Ammon's horn (tissue), 1 donor: ENCODE measurements at regions not wholly inside any gene's neighbourhood (a gene's known extent, or its start where the extent isn't known, plus 50 kb on each side); places are given as distances from the start of the nearest gene placed in this dataset.

Source experiments
- DNase-seq: peaks from one replicate; pipeline ENCODE4 v3.0.0-alpha.2; 2016; ENCODE audit warnings: low spot score

- no peak for DNase-seq
Observed at GRCh38 chr10:83367036-83367435, 772.3 kb upstream of the GHITM start.

GRCh38 chr10:83371696-83372490 lies 767.4 kb upstream of the GHITM start:
- DNase-seq = no peak

DNA sequence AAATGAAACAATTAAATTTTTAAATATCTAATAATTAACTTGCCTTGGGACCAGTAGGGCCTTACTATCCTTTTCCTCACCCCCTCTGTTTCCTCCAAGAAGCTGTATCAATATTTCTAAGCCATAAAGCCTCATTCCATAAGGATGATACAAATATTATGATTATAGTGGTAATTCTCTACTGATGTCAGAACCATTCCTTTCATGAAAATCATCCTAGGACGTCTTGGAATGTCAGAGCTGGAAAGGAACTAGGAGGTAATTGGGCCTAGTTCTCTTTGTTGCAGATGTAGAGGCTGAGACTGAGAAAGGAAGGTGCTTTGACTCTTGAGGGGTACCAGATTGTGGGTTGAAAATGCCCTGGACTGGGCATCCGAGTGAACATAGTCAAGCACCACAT lies 766.7 kb upstream of the GHITM start:
- no peak for DNase-seq

DNA sequence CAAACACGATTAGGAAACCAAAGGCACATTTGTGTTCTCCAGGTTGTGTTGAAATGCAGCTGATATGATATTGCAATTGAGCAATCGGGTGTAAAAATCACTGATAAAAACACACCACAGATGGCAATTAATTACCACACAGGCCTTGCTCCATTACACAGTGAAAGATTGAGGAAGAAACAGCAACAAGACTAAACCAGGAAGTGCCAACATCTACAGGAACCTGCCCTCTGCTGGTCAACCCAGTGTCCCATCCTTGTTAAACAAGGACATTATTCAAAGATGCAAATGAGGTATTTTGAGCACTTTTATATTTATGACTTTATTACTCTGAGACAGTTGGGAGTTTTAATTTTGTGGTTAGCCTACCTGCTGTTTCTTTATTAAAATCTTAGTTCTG lies 765.6 kb upstream of the GHITM start:
- DNase-seq = peak; percentile 43

- no peak for DNase-seq
Observed at GRCh38 chr10:83374741-83375140, 764.6 kb upstream of the GHITM start.

DNA sequence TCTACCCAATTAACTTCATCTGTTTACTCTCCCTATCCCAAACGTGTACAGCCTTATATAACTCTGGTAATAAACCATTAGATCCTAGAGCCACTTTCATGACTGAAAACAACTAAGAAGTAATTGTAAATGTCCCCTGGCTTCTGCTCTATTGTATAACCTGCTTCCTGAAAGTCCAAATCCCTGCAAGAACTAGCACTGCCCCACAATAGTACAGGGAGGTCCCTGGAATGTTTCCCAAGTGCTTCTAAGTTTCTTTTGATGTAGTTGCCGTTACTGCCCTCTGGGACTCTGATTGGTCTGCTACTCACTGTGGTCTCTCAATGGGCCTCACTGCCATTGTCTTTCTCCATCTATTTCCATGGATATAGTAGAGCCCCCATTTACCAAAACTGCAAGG lies 764.0 kb upstream of the GHITM start:
- DNase-seq = no peak

GRCh38 chr10:83397806-83398205 lies 741.5 kb upstream of the GHITM start:
- no peak for DNase-seq

DNA sequence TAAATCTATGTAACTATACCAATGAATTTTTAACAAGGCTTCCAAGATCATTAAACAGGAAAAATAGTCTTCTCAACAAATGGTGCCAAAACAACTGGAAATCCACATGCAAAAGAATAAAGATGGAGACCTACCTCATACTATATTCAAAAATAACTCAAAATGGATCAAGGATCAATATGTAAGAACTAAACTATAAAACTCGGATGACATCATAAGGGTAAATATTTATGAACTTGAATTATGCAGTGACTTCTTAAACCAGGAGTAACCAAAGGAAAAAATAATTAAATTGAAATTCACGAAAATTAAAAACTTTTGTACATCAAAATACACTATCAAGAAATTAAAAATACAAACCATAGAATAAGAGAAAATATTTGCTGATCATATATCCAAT lies 728.7 kb upstream of the GHITM start:
- DNase-seq = no peak

- no peak for DNase-seq
Observed at GRCh38 chr10:83425306-83425705, 714.0 kb upstream of the GHITM start.

GRCh38 chr10:83427101-83427500 lies 712.2 kb upstream of the GHITM start:
- DNase-seq = peak; percentile 2

GRCh38 chr10:83432261-83433045 lies 706.9 kb upstream of the GHITM start:
- DNase-seq = no peak

GRCh38 chr10:83433705-83434104 lies 705.6 kb upstream of the GHITM start:
- DNase-seq = no peak

DNA sequence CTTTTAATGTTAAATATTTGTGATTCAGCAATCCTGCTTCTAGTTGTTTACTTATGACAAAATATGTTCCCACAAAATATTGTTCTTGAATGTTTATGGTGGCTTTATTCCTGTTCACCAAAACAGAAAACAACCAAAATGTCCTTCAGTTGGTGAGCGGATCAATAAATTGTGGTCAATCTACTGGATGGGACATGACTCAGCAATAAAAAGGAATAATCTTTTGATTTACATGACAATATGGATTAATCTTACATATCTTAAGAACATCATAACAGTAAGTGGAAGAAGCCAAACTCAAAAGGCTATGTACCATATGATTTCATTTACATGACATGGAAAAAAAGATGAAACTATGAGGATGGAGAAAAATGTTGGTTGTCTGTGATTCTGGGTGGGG lies 691.3 kb upstream of the GHITM start:
- DNase-seq = no peak

DNA sequence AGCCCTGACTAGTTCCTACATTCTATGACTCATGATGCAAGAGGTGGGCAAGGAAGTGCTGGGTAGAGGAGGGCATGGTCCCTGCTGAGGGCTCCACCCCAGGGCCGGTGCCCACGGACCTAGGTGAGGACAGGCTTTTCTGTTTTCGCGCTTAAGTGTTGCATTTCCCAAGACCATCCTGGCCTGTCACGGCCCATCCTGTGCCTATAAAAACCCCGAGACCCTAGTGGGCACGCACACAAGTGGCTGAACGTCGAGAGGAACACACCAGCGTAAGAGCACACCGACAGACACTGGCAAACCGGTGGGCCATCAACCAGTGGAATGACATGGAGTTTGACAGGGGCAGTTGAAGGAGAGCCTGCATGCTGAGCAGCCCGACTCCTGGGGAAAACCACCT lies 680.7 kb upstream of the GHITM start:
- DNase-seq = no peak

GRCh38 chr10:83459124-83459523 lies 680.2 kb upstream of the GHITM start:
- no peak for DNase-seq

- DNase-seq = no peak
Observed at GRCh38 chr10:83469728-83470331, 669.5 kb upstream of the GHITM start.

DNA sequence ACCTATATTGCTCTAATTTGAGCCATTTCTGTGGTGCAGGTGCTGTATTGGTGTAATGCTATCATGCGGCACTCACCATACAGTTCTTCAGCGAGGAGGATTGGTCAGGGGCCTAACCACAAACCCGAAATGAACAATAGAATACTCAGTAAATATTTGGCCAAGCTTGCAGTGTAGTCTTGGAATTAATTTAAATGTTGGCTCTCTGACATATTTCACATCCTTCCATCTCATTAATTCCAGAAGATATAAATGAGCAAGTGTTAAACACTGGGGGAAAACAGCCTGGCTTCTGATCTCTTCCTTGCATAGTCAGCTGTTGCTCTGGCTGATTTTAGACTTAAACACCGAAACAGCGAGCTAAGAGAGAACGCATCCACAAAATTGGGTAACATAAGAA lies 663.1 kb upstream of the GHITM start:
- DNase-seq = no peak

DNA sequence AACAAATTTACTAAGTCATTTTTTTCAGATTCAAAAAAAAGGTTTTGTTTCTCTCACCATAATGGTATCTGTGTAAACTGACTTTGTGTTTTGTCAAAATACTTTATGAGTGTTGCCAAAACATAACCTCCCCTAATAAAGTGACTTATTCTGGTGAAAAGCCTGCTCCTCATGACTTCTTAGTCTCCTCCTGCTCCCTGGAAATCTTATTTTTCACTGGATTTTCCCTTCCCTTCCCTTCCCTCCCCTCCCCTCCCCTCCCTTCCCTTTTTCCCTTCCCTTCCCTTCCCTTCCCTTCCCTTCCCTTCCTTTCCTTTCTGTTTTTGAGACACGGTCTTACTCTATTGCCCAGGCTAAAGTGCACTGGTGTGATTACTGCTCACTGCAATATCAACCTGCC lies 650.1 kb upstream of the GHITM start:
- DNase-seq = no peak

GRCh38 chr10:83492004-83492403 lies 647.3 kb upstream of the GHITM start:
- no peak for DNase-seq

DNA sequence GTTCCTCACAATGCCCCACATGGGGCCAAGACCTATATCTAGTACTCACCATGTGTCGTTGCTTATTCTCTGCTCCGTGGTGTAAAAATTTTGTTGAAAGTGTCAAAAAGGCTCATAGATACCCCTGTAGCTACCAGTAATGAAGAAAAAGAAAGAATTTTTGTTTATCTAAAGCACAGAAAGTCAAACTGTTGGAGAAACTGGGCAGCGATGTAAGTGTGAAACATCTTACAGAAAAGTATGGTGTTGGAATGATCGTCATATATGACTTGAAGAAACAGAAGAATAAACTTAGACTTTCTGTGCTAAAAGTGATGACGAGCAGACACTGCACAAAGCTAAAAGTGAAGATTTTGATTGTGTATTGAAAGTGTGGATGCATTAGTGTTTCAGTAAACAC lies 626.6 kb upstream of the GHITM start:
- DNase-seq = no peak

- no peak for DNase-seq
Observed at GRCh38 chr10:83515001-83515400, 624.3 kb upstream of the GHITM start.

DNA sequence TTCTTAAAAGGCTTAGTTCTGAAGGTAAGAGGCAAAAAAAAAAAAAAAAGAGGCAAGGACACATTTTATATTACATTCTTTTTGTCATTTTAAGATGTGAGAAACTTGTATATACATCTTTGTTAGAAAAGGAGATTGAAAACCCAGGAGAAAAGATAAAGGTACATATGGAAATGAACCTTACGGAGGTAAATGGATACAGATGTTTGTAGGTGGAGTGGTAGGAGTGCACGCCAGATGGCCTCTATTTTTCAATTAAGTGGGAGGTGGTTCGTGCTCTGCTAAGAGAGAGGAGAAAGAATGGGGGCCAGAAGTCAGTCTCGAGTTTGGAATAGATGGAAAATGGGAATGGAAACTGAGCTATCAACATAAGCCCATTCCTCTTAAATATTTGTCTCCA lies 622.5 kb upstream of the GHITM start:
- DNase-seq = peak; percentile 14

DNA sequence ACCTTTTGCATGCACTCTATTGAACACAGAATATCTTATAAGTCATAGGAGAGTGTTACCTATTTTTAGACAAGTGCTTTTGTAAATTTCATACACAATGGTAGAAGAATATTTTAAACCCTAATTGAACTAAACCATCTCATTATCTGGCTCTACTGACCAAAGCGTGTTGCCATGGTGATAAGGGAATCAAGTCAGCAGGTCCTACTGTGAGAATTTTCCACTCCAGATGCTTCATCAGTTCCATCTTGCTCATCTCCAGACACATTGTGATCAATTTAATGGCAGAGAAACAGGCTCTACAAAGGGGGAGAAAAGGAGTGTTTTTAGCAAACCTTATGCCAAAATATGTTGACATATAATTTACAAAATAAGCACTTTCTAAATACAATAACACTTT lies 621.9 kb upstream of the GHITM start:
- no peak for DNase-seq
